Caco-2 (cell line): ENCODE measurements at regions not wholly inside any gene's neighbourhood (a gene's known extent, or its start where the extent isn't known, plus 50 kb on each side); places are given as distances from the start of the nearest gene placed in this dataset.

Experiments used
- BruUV-seq: library from RNA; stranded (reverse); fragments of 400-500 nt; replicated peaks from 2 replicates; lab custom pipeline; 2021; lab: Mats Ljungman, UMichigan
- CTCF ChIA-PET: fragments of 300-600 bp; sonication (Branson Sonifier 250); formaldehyde crosslinking; loops from one replicate; lab custom pipeline; 2022; ENCODE audit warnings: antibody characterized with exemption; lab: Charles Lee
- POLR2A ChIA-PET: fragments of 300-600 bp; sonication (Branson Sonifier 250); formaldehyde crosslinking; loops from one replicate; lab custom pipeline; 2022; ENCODE audit warnings: antibody characterized with exemption; lab: Charles Lee
- DNase-seq, 2 experiments: peaks; one replicate each; pipeline versions ENCODE4 v3.0.0 to v3.0.0-alpha.2; 2020 to 2022
- H3K27me3 ChIP-seq: replicated peaks from 2 replicates; pipeline ENCODE4 v1.6.0; 2011; ENCODE audit warnings: low read length; ENCODE audit not compliant: control insufficient read depth, insufficient read depth
- H3K36me3 ChIP-seq: 2 replicates; pipeline ENCODE4 v1.5.1; 2011; ENCODE audit warnings: low read length; ENCODE audit not compliant: control insufficient read depth, insufficient read depth
- H3K4me1 ChIP-seq: fragments of 250-450 bp; sonication (Bioruptor Pico); 2 replicates; pipeline ENCODE4 v1.5.1; 2020; ENCODE audit warnings: mild to moderate bottlenecking
- H3K4me3 ChIP-seq: 2 replicates; pipeline ENCODE4 v1.5.1; 2011; ENCODE audit warnings: low read depth, mild to moderate bottlenecking, control low read depth, low read length
- H3K9me3 ChIP-seq: fragments of 250-450 bp; sonication (Bioruptor Pico); 2 replicates; pipeline ENCODE4 v1.5.1; 2020; ENCODE audit warnings: mild to moderate bottlenecking, moderate library complexity
- H3K27ac Mint-ChIP-seq: one replicate; pipeline ENCODE4 v1.8.0; 2022; ENCODE audit warnings: mixed read lengths; ENCODE audit not compliant: unreplicated experiment
- H3K27me3 Mint-ChIP-seq: one replicate; pipeline ENCODE4 v1.8.0; 2022; ENCODE audit warnings: mixed read lengths; ENCODE audit not compliant: insufficient read depth, unreplicated experiment
- H3K36me3 Mint-ChIP-seq: one replicate; pipeline ENCODE4 v1.8.0; 2022; ENCODE audit warnings: mild to moderate bottlenecking, mixed read lengths; ENCODE audit not compliant: insufficient read depth, unreplicated experiment
- H3K4me1 Mint-ChIP-seq: one replicate; pipeline ENCODE4 v1.8.0; 2022; ENCODE audit warnings: low read depth, mixed read lengths; ENCODE audit not compliant: unreplicated experiment
- H3K4me3 Mint-ChIP-seq: one replicate; pipeline ENCODE4 v1.8.0; 2022; ENCODE audit warnings: mild to moderate bottlenecking, moderate library complexity, mixed read lengths; ENCODE audit not compliant: unreplicated experiment
- H3K9me3 Mint-ChIP-seq: one replicate; pipeline ENCODE4 v1.8.0; 2022; ENCODE audit warnings: mixed read lengths; ENCODE audit not compliant: unreplicated experiment
- intact Hi-C: fragments of 100-400 bp; cut with micrococcal nuclease; formaldehyde crosslinking; loops from one replicate; pipeline ENCODE4 v1.10.0; 2022; ENCODE audit not compliant: unreplicated experiment
- TF ChIP-seq, protein P1 (sequence below), 2 experiments: fragments of 200-600 bp in 1 of 2; IDR thresholded peaks; 1 replicate in 1 of 2; 2 replicates in 1 of 2; pipeline versions ENCODE4 v1.5.1 to v1.8.0; 2011 to 2022; ENCODE audit warnings: antibody characterized with exemption in 1 of 2, control low read depth in 1 of 2, inconsistent platforms in 1 of 2, low read depth in 1 of 2, low read length in 1 of 2, mild to moderate bottlenecking in 1 of 2, moderate library complexity in 1 of 2; ENCODE audit not compliant: insufficient read depth in 1 of 2, severe bottlenecking in 1 of 2, unreplicated experiment in 1 of 2

DNA sequence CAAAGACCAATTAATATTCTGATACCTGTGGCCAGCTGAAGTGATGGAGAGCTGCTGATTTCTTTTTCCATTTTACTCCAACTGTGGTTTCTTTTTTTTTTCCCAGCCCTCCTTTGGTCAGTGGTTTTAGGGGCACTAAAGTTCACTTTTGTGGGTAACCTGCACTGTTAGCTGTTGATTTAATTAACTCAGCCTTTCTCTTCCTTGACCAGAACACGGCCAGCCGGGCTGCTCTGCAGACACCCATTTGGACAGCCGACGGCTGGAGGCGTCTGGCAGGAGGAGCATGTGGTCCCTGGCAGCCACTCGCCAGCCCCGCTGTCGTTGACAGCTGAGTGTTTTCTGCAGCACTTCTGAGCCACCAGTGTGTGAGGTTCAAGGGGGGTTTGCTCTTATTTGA lies 136.2 kb upstream of the RUNX3 start:
- CTCF ChIA-PET: no interaction called here
- Histone ChIP-seq H3K27me3 (no peaks in the 10 kb centered on the region), H3K36me3 (no peaks in the 10 kb centered on the region), H3K4me3 (no peak overlapping the region), H3K9me3 (no peaks in the 10 kb centered on the region), H3K4me1 (no peaks in the 10 kb centered on the region)
- no TSS peak for BruUV-seq
- Mint-ChIP-seq H3K36me3 (no peaks in the 10 kb centered on the region), H3K4me1 (no peaks in the 10 kb centered on the region), H3K27ac (no peak overlapping the region), H3K27me3 (no peaks in the 10 kb centered on the region), H3K4me3 (no peak overlapping the region), H3K9me3 (no peaks in the 10 kb centered on the region)
- POLR2A ChIA-PET: no interaction called here
- TF ChIP-seq, protein P1, sequence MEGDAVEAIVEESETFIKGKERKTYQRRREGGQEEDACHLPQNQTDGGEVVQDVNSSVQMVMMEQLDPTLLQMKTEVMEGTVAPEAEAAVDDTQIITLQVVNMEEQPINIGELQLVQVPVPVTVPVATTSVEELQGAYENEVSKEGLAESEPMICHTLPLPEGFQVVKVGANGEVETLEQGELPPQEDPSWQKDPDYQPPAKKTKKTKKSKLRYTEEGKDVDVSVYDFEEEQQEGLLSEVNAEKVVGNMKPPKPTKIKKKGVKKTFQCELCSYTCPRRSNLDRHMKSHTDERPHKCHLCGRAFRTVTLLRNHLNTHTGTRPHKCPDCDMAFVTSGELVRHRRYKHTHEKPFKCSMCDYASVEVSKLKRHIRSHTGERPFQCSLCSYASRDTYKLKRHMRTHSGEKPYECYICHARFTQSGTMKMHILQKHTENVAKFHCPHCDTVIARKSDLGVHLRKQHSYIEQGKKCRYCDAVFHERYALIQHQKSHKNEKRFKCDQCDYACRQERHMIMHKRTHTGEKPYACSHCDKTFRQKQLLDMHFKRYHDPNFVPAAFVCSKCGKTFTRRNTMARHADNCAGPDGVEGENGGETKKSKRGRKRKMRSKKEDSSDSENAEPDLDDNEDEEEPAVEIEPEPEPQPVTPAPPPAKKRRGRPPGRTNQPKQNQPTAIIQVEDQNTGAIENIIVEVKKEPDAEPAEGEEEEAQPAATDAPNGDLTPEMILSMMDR (IDR thresholded peaks at IDR 0.05; ENCODE audit: insufficient read depth in 1 of 2, low read depth in 1 of 2, low read length in 1 of 2, severe bottlenecking in 1 of 2, unreplicated experiment in 1 of 2): no peak
- no peak for DNase-seq
- intact Hi-C loops: no loop called here

DNA sequence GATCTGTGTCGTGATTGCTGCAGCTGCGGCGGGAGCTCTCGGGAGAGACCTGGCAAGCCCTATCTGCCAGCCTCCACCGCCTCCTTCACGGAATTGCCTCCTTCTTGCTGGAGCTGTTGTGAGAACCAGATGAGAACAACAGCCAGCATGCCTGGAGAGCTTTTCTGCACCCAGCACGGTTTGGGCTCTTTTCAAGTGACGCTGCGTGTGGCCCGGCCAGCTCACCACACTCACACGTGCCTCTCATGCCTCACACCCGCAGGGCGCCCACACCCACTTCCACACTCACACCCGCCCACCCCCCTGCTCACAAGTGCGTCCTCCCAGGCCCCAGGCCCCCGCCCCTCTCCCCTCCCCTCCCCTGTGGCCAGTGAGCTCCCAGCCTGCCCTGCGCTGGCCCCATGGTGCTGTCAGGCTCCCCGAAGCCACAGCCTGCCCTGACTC lies 135.7 kb upstream of the RUNX3 start:
- Mint-ChIP-seq H3K36me3 (no peaks in the 10 kb centered on the region), H3K4me1 (no peaks in the 10 kb centered on the region), H3K9me3 (no peaks in the 10 kb centered on the region), H3K4me3 (no peak overlapping the region), H3K27ac (no peak overlapping the region), H3K27me3 (no peaks in the 10 kb centered on the region)
- ChIA-PET POLR2A (no interaction called here), CTCF (no interaction called here)
- no peaks in the 10 kb centered on the region for H3K36me3 ChIP-seq
- H3K27me3 ChIP-seq: no peaks in the 10 kb centered on the region
- no peaks in the 10 kb centered on the region for H3K9me3 ChIP-seq
- no peaks in the 10 kb centered on the region for H3K4me1 ChIP-seq
- TF ChIP-seq, protein P1 (IDR thresholded peaks at IDR 0.05; ENCODE audit: insufficient read depth in 1 of 2, low read depth in 1 of 2, low read length in 1 of 2, severe bottlenecking in 1 of 2, unreplicated experiment in 1 of 2): no peak
- intact Hi-C loops: no loop called here
- BruUV-seq: no TSS peak
- H3K4me3 ChIP-seq: no peak overlapping the region
- DNase-seq: no peak

DNA sequence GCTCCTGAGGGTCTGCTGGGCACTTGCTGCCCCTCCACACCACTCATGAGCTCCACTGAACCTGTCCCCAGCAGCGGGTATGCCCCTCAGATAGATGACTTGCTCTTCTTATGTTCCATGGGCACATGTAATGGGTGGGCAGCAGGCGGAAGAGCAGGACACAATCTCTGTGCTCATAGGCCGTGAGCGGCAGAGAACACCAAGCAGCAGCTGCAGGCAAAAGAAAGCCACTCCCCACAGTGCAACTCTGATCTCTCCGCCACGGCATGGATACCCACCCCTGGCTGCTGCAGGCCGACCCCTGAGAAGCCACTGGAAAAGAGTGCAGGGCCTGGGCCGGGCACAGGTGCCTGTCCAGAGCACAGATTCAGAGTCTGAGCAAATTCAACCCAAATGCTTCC lies 135.2 kb upstream of the RUNX3 start:
- Mint-ChIP-seq H3K9me3 (no peaks in the 10 kb centered on the region), H3K27me3 (no peaks in the 10 kb centered on the region), H3K4me1 (no peaks in the 10 kb centered on the region), H3K27ac (no peak overlapping the region), H3K4me3 (no peak overlapping the region), H3K36me3 (no peaks in the 10 kb centered on the region)
- intact Hi-C loops: no loop called here
- H3K9me3 ChIP-seq: no peaks in the 10 kb centered on the region
- CTCF ChIA-PET: no interaction called here
- H3K36me3 ChIP-seq: no peaks in the 10 kb centered on the region
- H3K27me3 ChIP-seq: no peaks in the 10 kb centered on the region
- POLR2A ChIA-PET: no interaction called here
- no peak for DNase-seq
- no TSS peak for BruUV-seq
- TF ChIP-seq, protein P1 (IDR thresholded peaks at IDR 0.05; ENCODE audit: insufficient read depth in 1 of 2, low read depth in 1 of 2, low read length in 1 of 2, severe bottlenecking in 1 of 2, unreplicated experiment in 1 of 2): no peak
- no peaks in the 10 kb centered on the region for H3K4me1 ChIP-seq
- no peak overlapping the region for H3K4me3 ChIP-seq
